Thymus (tissue), 11 donors: ENCODE measurements at regions not wholly inside any gene's neighbourhood (a gene's known extent, or its start where the extent isn't known, plus 50 kb on each side); places are given as distances from the start of the nearest gene placed in this dataset.
"Not testable (repeated sequence)": the region's sequence is repeated elsewhere in the genome, so short reads cannot be mapped to it uniquely, and the experiment has no call there.

ENCODE experiments used
- DNase-seq, 9 donors: peaks; one replicate each; pipeline ENCODE4 v3.0.0-alpha.2; 2013; ENCODE audit warnings: low spot score in 9 of 9, low read depth in 6 of 9, missing footprints in 1 of 9
- H3K27ac ChIP-seq, 2 donors: one replicate each; pipeline ENCODE4 v1.5.1; 2013; ENCODE audit warnings: control low read depth in 1 of 2, low read depth in 1 of 2, low read length in 1 of 2, mild to moderate bottlenecking in 1 of 2, moderate library complexity in 1 of 2
- H3K27me3 ChIP-seq, 2 donors: one replicate each; pipeline ENCODE4 v1.5.1; 2013; ENCODE audit warnings: low read length in 1 of 2; ENCODE audit not compliant: control insufficient read depth in 2 of 2, insufficient read depth in 1 of 2
- H3K36me3 ChIP-seq, 2 donors: one replicate each; pipeline ENCODE4 v1.5.1; 2013; ENCODE audit warnings: low read length in 1 of 2, mild to moderate bottlenecking in 1 of 2, moderate library complexity in 1 of 2; ENCODE audit not compliant: control insufficient read depth in 2 of 2, insufficient read depth in 2 of 2
- H3K4me1 ChIP-seq, 2 donors: one replicate each; pipeline ENCODE4 v1.5.1; 2013; ENCODE audit warnings: low read length in 2 of 2; ENCODE audit not compliant: control insufficient read depth in 2 of 2, insufficient read depth in 2 of 2
- H3K4me3 ChIP-seq, 2 donors: one replicate each; pipeline ENCODE4 v1.5.1; 2013; ENCODE audit warnings: low read length in 2 of 2, control low read depth in 1 of 2, mild to moderate bottlenecking in 1 of 2
- H3K9me3 ChIP-seq, 2 donors: one replicate each; pipeline ENCODE4 v1.5.1; 2013; ENCODE audit warnings: low read length in 1 of 2, mild to moderate bottlenecking in 1 of 2; ENCODE audit not compliant: control insufficient read depth in 2 of 2, insufficient read depth in 1 of 2
- WGBS: extraction: QIAGEN DNeasy Blood & Tissue Kit; methylation state at CpG from one replicate; pipeline ENCODE4 v1.1.7; 2013; 5-methylcytosine and 5-hydroxymethylcytosine counted together
- donor health status: healthy.

DNA sequence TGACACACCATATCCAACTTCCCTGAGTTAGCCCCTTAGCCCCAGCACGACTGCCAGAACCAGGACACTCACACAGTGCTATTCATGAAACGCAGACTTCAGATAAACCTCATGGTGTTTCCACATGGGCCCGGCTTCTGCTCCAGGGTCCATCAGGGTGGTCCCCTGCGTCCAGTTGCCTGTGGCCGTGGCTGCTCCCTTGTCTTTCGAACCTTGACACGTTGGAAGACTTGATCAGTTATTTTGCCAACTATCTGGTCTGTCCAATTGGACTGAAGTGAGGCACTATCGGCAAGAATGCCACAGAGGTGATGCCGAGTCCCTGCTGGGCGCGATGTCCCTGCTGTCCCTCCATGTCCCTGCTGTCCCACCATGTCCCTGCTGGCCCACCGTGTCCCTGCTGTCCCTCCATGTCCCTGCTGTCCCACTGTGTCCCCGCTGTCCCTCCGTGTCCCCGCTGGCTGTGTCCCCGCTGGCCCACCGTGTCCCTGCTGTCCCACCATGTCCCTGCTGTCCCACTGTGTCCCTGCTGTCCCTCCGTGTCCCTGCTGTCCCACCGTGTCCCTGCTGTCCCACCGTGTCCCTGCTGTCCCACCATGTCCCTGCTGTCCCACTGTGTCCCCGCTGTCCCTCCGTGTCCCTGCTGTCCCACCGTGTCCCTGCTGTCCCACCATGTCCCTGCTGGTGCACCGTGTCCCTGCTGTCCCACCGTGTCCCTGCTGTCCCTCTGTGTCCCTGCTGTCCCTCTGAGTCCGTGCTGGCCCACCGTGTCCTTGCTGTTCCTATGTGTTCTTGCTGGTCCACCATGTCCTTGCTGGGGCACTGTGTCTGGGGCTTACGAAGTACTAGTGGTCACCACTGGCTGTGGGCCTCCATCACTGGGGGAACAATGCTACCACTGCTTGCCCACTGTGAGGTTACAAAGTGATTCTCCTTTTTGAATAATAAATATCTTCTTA lies 251.4 kb downstream of the DLL1 start:
- peaks cover 0 to 2% of the 10 kb centered on the region in 2 donors for H3K4me1 ChIP-seq
- WGBS, result 89% methylated on average over 27 of the region's 28 CpGs
- H3K9me3 ChIP-seq, result peaks cover under 1 to 2% of the 10 kb centered on the region in 2 donors
- no peaks in the 10 kb centered on the region for H3K36me3 ChIP-seq
- no peak overlapping the region for H3K4me3 ChIP-seq
- H3K27ac ChIP-seq, result no peak overlapping the region
- no peaks in the 10 kb centered on the region for H3K27me3 ChIP-seq
- no peak for DNase-seq

DNA sequence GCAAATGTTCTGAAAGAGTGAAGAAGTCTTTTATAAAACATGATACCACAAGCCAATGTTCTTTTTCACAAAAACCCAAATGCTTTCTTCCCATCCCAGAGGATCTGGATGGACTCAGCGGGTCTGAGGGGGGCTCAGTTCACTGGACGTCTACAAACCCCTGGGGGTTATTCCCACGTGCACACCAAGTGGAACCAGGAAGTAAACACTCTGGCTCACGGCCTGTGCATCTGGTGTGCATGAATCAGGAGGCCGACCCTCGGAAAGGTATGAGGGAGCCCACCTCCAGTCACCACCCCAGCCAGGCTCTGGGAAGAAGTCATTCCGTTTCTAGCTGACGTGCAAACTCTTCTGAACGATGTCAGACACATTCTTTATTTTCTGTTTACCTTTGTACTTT lies 252.2 kb downstream of the DLL1 start:
- H3K27me3 ChIP-seq, result no peaks in the 10 kb centered on the region
- H3K9me3 ChIP-seq, result peaks cover 2 to 7% of the 10 kb centered on the region in 2 donors
- H3K4me3 ChIP-seq, result no peak overlapping the region
- no peak for DNase-seq
- no peaks in the 10 kb centered on the region for H3K36me3 ChIP-seq
- 76% methylated on average over 9 of the region's 9 CpGs for WGBS
- peaks cover 0 to 2% of the 10 kb centered on the region in 2 donors for H3K4me1 ChIP-seq
- H3K27ac ChIP-seq, result no peak overlapping the region

DNA sequence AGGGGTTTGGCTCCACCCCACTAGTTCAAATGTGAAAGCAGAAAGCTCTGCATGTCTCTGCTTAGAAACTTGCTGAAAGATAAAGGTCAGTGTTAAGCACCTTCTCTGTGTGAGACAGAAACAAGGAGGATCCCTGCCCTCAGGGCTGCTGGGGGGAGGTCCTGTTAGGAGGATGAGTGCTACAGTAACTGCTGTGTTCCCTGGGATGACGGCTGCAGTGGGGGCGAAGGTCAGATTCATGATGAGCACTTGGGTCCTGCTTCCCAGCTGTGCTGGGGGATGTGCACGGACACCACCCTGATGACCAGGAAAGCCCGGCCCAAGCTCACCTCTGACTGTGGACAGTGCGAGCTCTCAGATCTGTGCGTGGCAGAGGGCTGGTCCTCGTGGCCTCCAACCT lies 252.6 kb downstream of the DLL1 start:
- Histone ChIP-seq H3K4me3 (no peak overlapping the region), H3K9me3 (peaks cover 2 to 11% of the 10 kb centered on the region in 2 donors), H3K4me1 (peaks cover 0 to 2% of the 10 kb centered on the region in 2 donors), H3K27ac (no peak overlapping the region), H3K36me3 (no peaks in the 10 kb centered on the region), H3K27me3 (no peaks in the 10 kb centered on the region)
- 94% methylated on average over 7 of the region's 7 CpGs for WGBS
- DNase-seq, result no peak

DNA sequence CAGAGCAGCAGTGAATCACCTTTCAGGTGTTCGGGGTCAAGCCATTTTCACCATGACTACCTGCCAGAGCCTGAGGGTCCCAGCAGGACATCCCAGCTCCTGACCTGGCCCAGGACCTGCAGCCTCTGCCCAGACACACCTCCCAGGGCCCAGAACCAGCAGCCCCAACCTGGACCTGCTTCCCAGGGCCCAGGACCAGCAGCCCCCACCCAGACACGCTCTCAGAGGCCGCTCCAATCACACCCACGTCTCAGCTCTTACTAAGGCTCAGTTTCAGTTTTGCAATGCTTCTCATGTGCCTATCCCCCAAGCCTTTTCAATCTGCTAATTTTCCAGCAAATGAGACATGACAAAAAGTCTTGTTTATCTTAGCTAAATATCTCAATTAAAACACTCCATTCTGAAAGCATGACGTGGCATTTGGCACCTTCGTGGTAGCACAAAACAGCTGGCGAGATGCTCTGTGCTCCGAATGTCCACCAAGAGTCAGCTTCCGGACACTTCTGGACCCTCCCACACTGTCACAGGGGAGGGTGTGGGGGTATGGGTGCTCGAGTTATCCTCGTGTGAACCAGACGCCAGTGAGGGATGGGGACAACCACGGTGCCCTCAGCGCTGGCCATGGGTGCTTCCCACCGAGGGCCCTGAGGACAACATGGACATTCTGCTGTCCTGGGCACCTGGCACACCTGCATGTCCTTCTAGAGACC lies 253.2 kb downstream of the DLL1 start:
- Histone ChIP-seq H3K9me3 (peaks cover 2 to 11% of the 10 kb centered on the region in 2 donors), H3K27ac (no peak overlapping the region), H3K27me3 (no peaks in the 10 kb centered on the region), H3K4me3 (no peak overlapping the region), H3K4me1 (peaks cover 0 to 2% of the 10 kb centered on the region in 2 donors), H3K36me3 (no peaks in the 10 kb centered on the region)
- no peak for DNase-seq
- 93% methylated on average over 15 of the region's 15 CpGs for WGBS

DNA sequence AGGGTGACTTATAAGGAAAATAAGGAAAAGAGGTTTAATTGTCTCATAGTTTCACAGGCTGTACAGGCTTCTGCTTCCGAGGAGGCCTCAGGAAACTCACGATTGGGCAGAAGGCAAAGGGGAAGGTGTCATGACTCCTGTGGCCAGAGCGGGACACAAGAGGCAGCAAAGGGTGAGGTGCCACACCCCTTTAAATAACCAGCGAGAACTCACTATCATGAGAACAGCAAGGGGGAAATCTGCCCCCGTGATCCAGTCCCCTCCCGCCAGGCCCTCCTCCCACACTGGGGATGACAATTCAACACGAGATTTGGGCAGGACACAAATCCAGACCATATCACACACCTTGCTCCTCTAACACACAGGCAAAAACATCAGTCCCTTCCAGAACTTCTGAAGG lies 254.0 kb downstream of the DLL1 start:
- DNase-seq, result no peak
- Histone ChIP-seq H3K4me1 (peaks cover 0 to 2% of the 10 kb centered on the region in 2 donors), H3K27ac (no peak overlapping the region), H3K27me3 (no peaks in the 10 kb centered on the region), H3K4me3 (no peak overlapping the region), H3K9me3 (peaks cover 2 to 11% of the 10 kb centered on the region in 2 donors), H3K36me3 (no peaks in the 10 kb centered on the region)
- 85% methylated on average over 7 of the region's 7 CpGs for WGBS

DNA sequence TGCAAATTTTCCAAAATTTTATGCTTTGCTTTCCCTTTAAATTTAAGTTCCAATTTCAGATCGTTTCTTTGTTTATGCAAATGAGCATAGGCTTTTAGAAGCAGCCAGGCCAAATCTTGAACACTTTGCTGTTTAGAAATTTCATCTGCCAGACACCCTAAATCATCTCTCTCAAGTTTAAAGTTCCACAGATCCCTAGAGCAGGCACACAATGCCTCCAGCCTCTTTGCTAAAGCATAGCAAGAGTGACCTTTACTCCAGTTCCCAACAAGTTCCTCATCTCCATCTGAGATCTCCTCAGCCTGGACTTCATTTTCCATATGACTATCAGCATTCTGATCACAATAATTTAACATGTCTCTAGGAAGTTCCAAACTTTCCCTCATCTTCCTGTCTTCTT lies 254.5 kb downstream of the DLL1 start:
- H3K4me3 ChIP-seq, H3K27ac ChIP-seq, DNase-seq, H3K27me3 ChIP-seq, H3K36me3 ChIP-seq, H3K4me1 ChIP-seq: not testable (repeated sequence)
- WGBS, result 82% methylated on average over 1 of the region's 1 CpG
- H3K9me3 ChIP-seq, result peaks cover 2 to 11% of the 10 kb centered on the region in 2 donors

DNA sequence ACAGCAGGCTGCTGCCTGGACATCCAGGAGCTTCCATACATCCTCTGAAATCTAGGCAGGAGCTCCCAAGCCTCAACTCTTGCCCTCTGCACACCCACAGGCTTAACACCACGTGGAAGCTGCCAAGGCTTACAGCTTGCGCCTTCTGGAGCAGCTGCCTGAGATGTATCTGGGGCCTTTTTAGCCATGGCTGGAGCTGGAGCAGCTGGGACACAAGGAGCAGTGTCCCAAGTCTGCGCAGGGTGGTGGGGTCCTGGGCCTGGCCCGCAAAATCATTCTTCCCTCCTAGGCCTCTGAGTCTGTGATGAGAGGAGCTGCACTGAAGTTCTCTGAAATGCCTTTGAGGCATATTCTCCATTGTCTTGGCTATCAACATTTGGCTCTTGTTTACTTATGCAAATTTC lies 255.0 kb downstream of the DLL1 start:
- no peak for DNase-seq
- WGBS, result 90% methylated on average over 4 of the region's 4 CpGs
- H3K27me3 ChIP-seq, result no peaks in the 10 kb centered on the region
- H3K27ac ChIP-seq, result no peak overlapping the region
- no peaks in the 10 kb centered on the region for H3K36me3 ChIP-seq
- no peak overlapping the region for H3K4me3 ChIP-seq
- peaks cover 0 to 2% of the 10 kb centered on the region in 2 donors for H3K4me1 ChIP-seq
- H3K9me3 ChIP-seq, result peaks cover 2 to 11% of the 10 kb centered on the region in 2 donors

DNA sequence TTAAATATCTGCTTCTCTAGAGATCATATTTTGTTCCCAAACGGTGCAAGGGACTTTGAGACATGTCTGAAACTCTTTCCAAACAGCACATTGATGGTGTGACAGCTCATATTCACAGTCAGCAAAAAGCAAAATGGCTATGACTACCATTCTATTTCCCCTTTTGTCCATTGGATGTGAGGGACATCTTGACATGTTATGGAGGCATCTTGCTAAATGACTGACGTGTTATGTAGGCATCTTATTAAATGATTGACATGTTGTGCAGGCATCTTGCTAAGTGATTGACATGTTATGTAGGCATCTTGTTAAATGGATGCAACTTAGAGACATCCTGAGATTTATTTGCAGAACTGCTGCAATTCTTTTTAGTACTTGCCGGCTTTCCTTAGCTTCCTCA lies 255.8 kb downstream of the DLL1 start:
- no peak for DNase-seq
- WGBS, result 94% methylated on average over 3 of the region's 3 CpGs

DNA sequence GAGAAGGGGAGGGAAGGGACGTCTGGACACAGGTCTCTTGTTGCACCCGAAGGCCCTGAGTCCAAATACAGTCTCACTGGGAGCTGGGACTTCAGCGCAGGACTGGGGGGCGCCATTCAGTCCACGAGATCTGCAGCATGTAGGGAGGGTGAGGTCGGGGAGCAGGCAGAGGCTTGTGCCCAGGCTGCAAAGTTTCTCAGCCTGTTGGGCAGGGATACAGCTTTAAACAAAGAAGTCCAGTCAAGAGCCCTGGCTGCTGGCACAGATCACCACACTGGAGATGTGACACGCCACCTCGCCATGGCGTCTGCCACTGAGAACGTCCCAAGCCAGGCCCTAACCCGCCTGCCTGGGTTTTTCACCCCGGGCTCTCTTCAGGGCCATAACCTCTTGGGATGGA lies 256.6 kb downstream of the DLL1 start:
- Histone ChIP-seq H3K9me3 (peaks cover 2 to 11% of the 10 kb centered on the region in 2 donors), H3K4me1 (peaks cover 0 to 2% of the 10 kb centered on the region in 2 donors), H3K27me3 (no peaks in the 10 kb centered on the region), H3K4me3 (no peak overlapping the region), H3K27ac (no peak overlapping the region), H3K36me3 (no peaks in the 10 kb centered on the region)
- 88% methylated on average over 12 of the region's 12 CpGs for WGBS
- DNase-seq, result no peak

More for the DNA sequence above, 255.8 kb downstream of the DLL1 start:
- Histone ChIP-seq H3K4me1 (peaks cover 0 to 2% of the 10 kb centered on the region in 2 donors), H3K27me3 (no peaks in the 10 kb centered on the region), H3K36me3 (no peaks in the 10 kb centered on the region), H3K9me3 (peaks cover 2 to 11% of the 10 kb centered on the region in 2 donors), H3K4me3 (no peak overlapping the region), H3K27ac (no peak overlapping the region)
